Karpas-422 (cell line): ENCODE measurements at regions not wholly inside any gene's neighbourhood (a gene's known extent, or its start where the extent isn't known, plus 50 kb on each side); places are given as distances from the start of the nearest gene placed in this dataset.
"Not testable (repeated sequence)": the region's sequence is repeated elsewhere in the genome, so short reads cannot be mapped to it uniquely, and the experiment has no call there.

Source experiments
- DNase-seq: peaks from one replicate; pipeline ENCODE4 v3.0.0-alpha.2; 2015
- H2AFZ ChIP-seq: fragments of 200-600 bp; sonication (generic); 2 replicates; pipeline ENCODE4 v1.6.1; 2014; ENCODE audit warnings: antibody characterized with exemption, low read length, mixed read lengths
- H3K27ac ChIP-seq: fragments of 200-600 bp; sonication (generic); 2 replicates; pipeline ENCODE4 v1.5.1; 2014; ENCODE audit warnings: mild to moderate bottlenecking, low read length, moderate library complexity
- H3K27me3 ChIP-seq: fragments of 200-600 bp; sonication (generic); 2 replicates; pipeline ENCODE4 v1.6.1; 2014; ENCODE audit warnings: low read length, mixed read lengths
- H3K36me3 ChIP-seq: fragments of 200-600 bp; sonication (generic); 2 replicates; pipeline ENCODE4 v1.6.1; 2014; ENCODE audit warnings: low read length, mixed read lengths; ENCODE audit not compliant: insufficient read depth
- H3K4me1 ChIP-seq: fragments of 200-600 bp; sonication (generic); 2 replicates; pipeline ENCODE4 v1.6.1; 2014; ENCODE audit warnings: mild to moderate bottlenecking, low read length, mixed read lengths
- H3K4me2 ChIP-seq: fragments of 200-600 bp; sonication (generic); 2 replicates; pipeline ENCODE4 v1.6.1; 2014; ENCODE audit warnings: low read length, low read depth, mild to moderate bottlenecking; ENCODE audit not compliant: poor library complexity, severe bottlenecking
- H3K4me3 ChIP-seq: fragments of 200-600 bp; sonication (generic); 2 replicates; pipeline ENCODE4 v1.5.1; 2014; ENCODE audit warnings: mild to moderate bottlenecking, antibody characterized with exemption, low read length, mixed read lengths
- H3K79me2 ChIP-seq: fragments of 200-600 bp; sonication (generic); 2 replicates; pipeline ENCODE4 v1.6.1; 2014; ENCODE audit warnings: mild to moderate bottlenecking, low read length, mixed read lengths
- H3K9ac ChIP-seq: fragments of 200-600 bp; sonication (generic); 2 replicates; pipeline ENCODE4 v1.6.0; 2014; ENCODE audit warnings: low read length
- H3K9me2 ChIP-seq: fragments of 200-600 bp; sonication (generic), shearing (Covaris generic); replicated peaks from 2 replicates; pipeline ENCODE4 v1.6.0; 2014; ENCODE audit warnings: mild to moderate bottlenecking, low read length, moderate library complexity; ENCODE audit not compliant: insufficient read depth
- H3K9me3 ChIP-seq: fragments of 300-700, 200-600 bp; sonication (generic); 2 replicates; pipeline ENCODE4 v1.6.1; 2014; ENCODE audit warnings: low read length, mixed read lengths
- H4K20me1 ChIP-seq: fragments of 200-600 bp; sonication (generic); 2 replicates; pipeline ENCODE4 v1.6.1; 2014; ENCODE audit warnings: mild to moderate bottlenecking, antibody characterized with exemption, low read length, low read depth; ENCODE audit not compliant: insufficient read depth

GRCh38 chr3:110519071-110519470 is 552.5 kb upstream of the NECTIN3 start:
- Histone ChIP-seq H3K4me2 (no peak overlapping the region), H2AFZ (no peak overlapping the region), H3K36me3 (no peaks in the 10 kb centered on the region)

GRCh38 chr3:110521019-110521418 is 550.6 kb upstream of the NECTIN3 start:
- Histone ChIP-seq H3K9ac (no peak overlapping the region), H3K4me2 (no peak overlapping the region), H3K9me3 (peaks cover 19% of the 10 kb centered on the region), H3K9me2 (no peaks in the 10 kb centered on the region), H3K4me1 (no peaks in the 10 kb centered on the region), H3K27me3 (no peaks in the 10 kb centered on the region), H3K79me2 (no peaks in the 10 kb centered on the region), H4K20me1 (no peaks in the 10 kb centered on the region), H2AFZ (no peak overlapping the region), H3K36me3 (no peaks in the 10 kb centered on the region), H3K4me3 (no peak overlapping the region), H3K27ac (no peak overlapping the region)
- DNase-seq = no peak

More at GRCh38 chr3:110519071-110519470, 552.5 kb upstream of the NECTIN3 start:
- Histone ChIP-seq H3K9ac (no peak overlapping the region), H3K79me2 (no peaks in the 10 kb centered on the region), H3K9me2 (no peaks in the 10 kb centered on the region), H3K27ac (no peak overlapping the region), H3K9me3 (peaks cover 19% of the 10 kb centered on the region), H3K4me1 (no peaks in the 10 kb centered on the region), H4K20me1 (no peaks in the 10 kb centered on the region), H3K4me3 (no peak overlapping the region), H3K27me3 (no peaks in the 10 kb centered on the region)
- DNase-seq = no peak

GRCh38 chr3:110525558-110526064 is 546.0 kb upstream of the NECTIN3 start:
- not testable (repeated sequence) for H4K20me1 ChIP-seq, H3K36me3 ChIP-seq, H3K79me2 ChIP-seq, H3K27me3 ChIP-seq, H3K4me2 ChIP-seq, H3K27ac ChIP-seq, H3K9me3 ChIP-seq, H2AFZ ChIP-seq, H3K4me3 ChIP-seq, H3K4me1 ChIP-seq, DNase-seq, H3K9me2 ChIP-seq, H3K9ac ChIP-seq

- Histone ChIP-seq H3K9me2 (no peaks in the 10 kb centered on the region), H4K20me1 (no peaks in the 10 kb centered on the region), H3K4me1 (no peaks in the 10 kb centered on the region), H3K79me2 (no peaks in the 10 kb centered on the region), H3K9me3 (peaks cover 3% of the 10 kb centered on the region), H3K9ac (no peak overlapping the region), H3K27me3 (no peaks in the 10 kb centered on the region), H2AFZ (no peak overlapping the region), H3K27ac (no peak overlapping the region), H3K4me3 (no peak overlapping the region), H3K36me3 (no peaks in the 10 kb centered on the region), H3K4me2 (no peak overlapping the region)
- DNase-seq = no peak
Observed at GRCh38 chr3:110526777-110527727, 544.6 kb upstream of the NECTIN3 start.

GRCh38 chr3:110528305-110529121 is 543.1 kb upstream of the NECTIN3 start:
- Histone ChIP-seq H3K4me1 (no peaks in the 10 kb centered on the region), H3K27me3 (no peaks in the 10 kb centered on the region), H3K4me2 (no peak overlapping the region), H3K36me3 (no peaks in the 10 kb centered on the region), H3K9ac (no peak overlapping the region), H2AFZ (no peak overlapping the region), H3K9me3 (peaks cover 3% of the 10 kb centered on the region; the same call in 1 of the 2 replicates), H3K4me3 (no peak overlapping the region), H3K27ac (no peak overlapping the region), H3K79me2 (no peaks in the 10 kb centered on the region), H4K20me1 (no peaks in the 10 kb centered on the region), H3K9me2 (no peaks in the 10 kb centered on the region)
- DNase-seq = no peak

- Histone ChIP-seq H3K79me2 (no peaks in the 10 kb centered on the region), H3K27ac (no peak overlapping the region), H3K4me3 (no peak overlapping the region), H3K27me3 (no peaks in the 10 kb centered on the region), H3K9me3 (peaks cover 17% of the 10 kb centered on the region), H3K4me1 (no peaks in the 10 kb centered on the region), H4K20me1 (no peaks in the 10 kb centered on the region), H3K4me2 (no peak overlapping the region), H3K9ac (no peak overlapping the region), H3K36me3 (no peaks in the 10 kb centered on the region), H2AFZ (no peak overlapping the region), H3K9me2 (no peaks in the 10 kb centered on the region)
- no peak for DNase-seq
Observed at GRCh38 chr3:110530902-110531301, 540.7 kb upstream of the NECTIN3 start.

- Histone ChIP-seq H3K9me2 (no peaks in the 10 kb centered on the region), H3K27me3 (no peaks in the 10 kb centered on the region), H2AFZ (no peak overlapping the region), H3K9me3 (peaks cover 22% of the 10 kb centered on the region), H3K79me2 (no peaks in the 10 kb centered on the region), H3K4me1 (no peaks in the 10 kb centered on the region), H3K4me3 (no peak overlapping the region), H3K4me2 (no peak overlapping the region), H4K20me1 (no peaks in the 10 kb centered on the region), H3K27ac (no peak overlapping the region), H3K36me3 (no peaks in the 10 kb centered on the region), H3K9ac (no peak overlapping the region)
- DNase-seq = no peak
Observed at GRCh38 chr3:110533089-110533488, 538.5 kb upstream of the NECTIN3 start.

GRCh38 chr3:110542552-110543150 is 529.0 kb upstream of the NECTIN3 start:
- H3K4me2 ChIP-seq = no peak overlapping the region
- no peak overlapping the region for H2AFZ ChIP-seq
- H3K9ac ChIP-seq = no peak overlapping the region
- H4K20me1 ChIP-seq = no peaks in the 10 kb centered on the region
- no peaks in the 10 kb centered on the region for H3K36me3 ChIP-seq
- no peaks in the 10 kb centered on the region for H3K4me1 ChIP-seq
- no peaks in the 10 kb centered on the region for H3K27me3 ChIP-seq
- H3K9me2 ChIP-seq = no peaks in the 10 kb centered on the region; the same call in 1 of the 2 replicates
- no peak for DNase-seq
- H3K79me2 ChIP-seq = no peaks in the 10 kb centered on the region
- no peak overlapping the region for H3K27ac ChIP-seq
- peaks cover 4% of the 10 kb centered on the region for H3K9me3 ChIP-seq
- H3K4me3 ChIP-seq = no peak overlapping the region
